ENCODE measurements at regions not wholly inside any gene's neighbourhood (a gene's known extent, or its start where the extent isn't known, plus 50 kb on each side); places are given as distances from the start of the nearest gene placed in this dataset.

GRCh38 chr10:42975005-42975493 is 101.8 kb upstream of the RET start:
- intact Hi-C loops (cut with micrococcal nuclease; ENCODE audit: unreplicated experiment): no loop called here
- TF ChIP-seq CTCF (conservative IDR thresholded peaks at IDR 0.05; ENCODE audit: low read length) (no peak), EZH2phosphoT487 (IDR thresholded peaks at IDR 0.05; ENCODE audit: borderline replicate concordance, low read depth, low read length) (no peak)
- no peaks in the 10 kb centered on the region for H3K9me2 ChIP-seq (ENCODE audit: insufficient read depth, low read length)
- no peak for DNase-seq (ENCODE audit: low spot score)
- no peak overlapping the region for H3K4me2 ChIP-seq (ENCODE audit: low read length)
- H3K9me3 ChIP-seq (ENCODE audit: low read length): no peaks in the 10 kb centered on the region
- no peaks in the 10 kb centered on the region for H4K20me1 ChIP-seq (ENCODE audit: insufficient read depth, low read length)
- no peaks in the 10 kb centered on the region for H3K36me3 ChIP-seq (ENCODE audit: insufficient read depth, low read length)
- no peaks in the 10 kb centered on the region for H3K4me1 ChIP-seq (ENCODE audit: insufficient read depth, low read length, poor library complexity, severe bottlenecking)
- CTCF ChIA-PET (ENCODE audit: unreplicated experiment): no interaction called here
- H3K79me2 ChIP-seq (ENCODE audit: insufficient read depth, low read depth, low read length): no peaks in the 10 kb centered on the region
- no peak overlapping the region for H3K27ac ChIP-seq (ENCODE audit: low read depth, low read length, poor library complexity, severe bottlenecking)
- no peak overlapping the region for H2AFZ ChIP-seq (ENCODE audit: low read length)
- POLR2A ChIA-PET: no interaction called here
- no peak overlapping the region for H3K4me3 ChIP-seq (ENCODE audit: low read depth, low read length, poor library complexity, severe bottlenecking)
- no TSS peak for BruUV-seq (replicated peaks)

DNA sequence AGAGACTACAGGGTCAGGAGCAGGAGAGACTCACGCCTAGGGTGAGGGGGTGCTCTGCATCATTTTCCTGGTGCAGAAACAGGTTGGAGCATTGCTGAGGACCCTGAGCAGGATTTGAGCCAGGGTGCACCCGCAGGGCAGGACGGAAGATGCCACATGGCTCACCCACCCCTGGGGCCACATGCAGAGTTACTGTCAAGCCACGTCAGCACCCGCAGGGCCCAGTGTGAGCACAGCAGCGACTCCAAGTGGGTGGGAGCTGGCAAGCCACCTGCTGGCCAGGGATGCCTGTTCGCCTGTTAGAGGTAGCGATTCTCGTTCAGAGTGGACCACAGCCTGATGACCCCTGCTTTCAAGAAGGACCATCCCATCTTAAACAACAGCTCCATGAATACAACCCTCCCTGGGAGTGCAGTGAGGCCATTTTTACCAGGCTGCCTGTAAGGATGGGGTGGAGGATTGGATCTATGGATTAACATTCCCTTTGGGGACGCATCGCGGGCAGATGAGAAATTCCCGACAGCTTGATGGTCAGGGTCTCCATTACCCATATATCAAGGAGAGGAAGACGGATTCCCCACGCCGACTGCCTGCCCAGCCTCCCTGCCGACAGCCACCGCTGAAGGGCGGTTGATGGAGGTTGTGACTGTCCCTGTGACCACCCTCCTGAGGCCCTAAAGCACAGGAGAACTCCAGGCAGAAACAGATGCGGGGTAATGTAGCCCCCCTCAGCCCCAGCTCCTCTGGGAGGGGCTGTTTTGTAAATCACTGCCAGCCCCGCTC is 101.1 kb upstream of the RET start:
- CTCF ChIA-PET (ENCODE audit: unreplicated experiment): no interaction called here
- DNase-seq (ENCODE audit: low spot score): peak; percentile 7

More for the DNA sequence above, 101.1 kb upstream of the RET start:
- TF ChIP-seq CTCF (conservative IDR thresholded peaks at IDR 0.05; ENCODE audit: low read length): peak; percentile 42
- no peak for TF ChIP-seq EZH2phosphoT487 (IDR thresholded peaks at IDR 0.05; ENCODE audit: borderline replicate concordance, low read depth, low read length)
- Histone ChIP-seq H3K9me3 (ENCODE audit: low read length) (no peaks in the 10 kb centered on the region), H4K20me1 (ENCODE audit: insufficient read depth, low read length) (no peaks in the 10 kb centered on the region), H2AFZ (ENCODE audit: low read length) (no peak overlapping the region), H3K4me3 (ENCODE audit: low read depth, low read length, poor library complexity, severe bottlenecking) (no peak overlapping the region), H3K9me2 (ENCODE audit: insufficient read depth, low read length) (no peaks in the 10 kb centered on the region), H3K27ac (ENCODE audit: low read depth, low read length, poor library complexity, severe bottlenecking) (no peak overlapping the region), H3K4me2 (ENCODE audit: low read length) (no peak overlapping the region), H3K4me1 (ENCODE audit: insufficient read depth, low read length, poor library complexity, severe bottlenecking) (no peaks in the 10 kb centered on the region), H3K36me3 (ENCODE audit: insufficient read depth, low read length) (no peaks in the 10 kb centered on the region), H3K79me2 (ENCODE audit: insufficient read depth, low read depth, low read length) (no peaks in the 10 kb centered on the region)
- POLR2A ChIA-PET: no interaction called here
- intact Hi-C loops (cut with micrococcal nuclease; ENCODE audit: unreplicated experiment): no loop called here
- no TSS peak for BruUV-seq (replicated peaks)

Measured in OCI-LY7 (cell line).